GM18520 (cell line): ENCODE measurements at regions not wholly inside any gene's neighbourhood (a gene's known extent, or its start where the extent isn't known, plus 50 kb on each side); places are given as distances from the start of the nearest gene placed in this dataset.
"Not testable (repeated sequence)": the region's sequence is repeated elsewhere in the genome, so short reads cannot be mapped to it uniquely, and the experiment has no call there.

ENCODE experiments used
- ATAC-seq: cut with Tn5 transposase; IDR thresholded peaks from one replicate; pipeline ENCODE4 v1.9.1; 2021; ENCODE audit not compliant: unreplicated experiment

- no peak for ATAC-seq
These were observed 1168.4 kb downstream of the FSCB start for GRCh38 chr14:43338713-43339112.

- ATAC-seq: no peak
These were observed 1170.7 kb downstream of the FSCB start for GRCh38 chr14:43336351-43336750.

- ATAC-seq: not testable (repeated sequence)
These were observed 1180.3 kb downstream of the FSCB start for GRCh38 chr14:43326501-43327407.

GRCh38 chr14:43316427-43316826 is 1190.7 kb downstream of the FSCB start:
- ATAC-seq: no peak

GRCh38 chr14:43313719-43314118 is 1193.4 kb downstream of the FSCB start:
- no peak for ATAC-seq

- no peak for ATAC-seq
These were observed 1198.5 kb downstream of the FSCB start for GRCh38 chr14:43308421-43309110.

GRCh38 chr14:43307836-43308235 is 1199.2 kb downstream of the FSCB start:
- ATAC-seq: no peak

GRCh38 chr14:43306053-43306452 is 1201.0 kb downstream of the FSCB start:
- ATAC-seq: no peak

GRCh38 chr14:43297794-43298193 is 1209.3 kb downstream of the FSCB start:
- no peak for ATAC-seq

- ATAC-seq: not testable (repeated sequence)
These were observed 1211.0 kb downstream of the FSCB start for GRCh38 chr14:43296061-43296460.

GRCh38 chr14:43285575-43285974 is 1221.5 kb downstream of the FSCB start:
- no peak for ATAC-seq

GRCh38 chr14:43260056-43260455 is 1247.0 kb downstream of the FSCB start:
- no peak for ATAC-seq

GRCh38 chr14:43258396-43258795 is 1248.7 kb downstream of the FSCB start:
- ATAC-seq: no peak

- not testable (repeated sequence) for ATAC-seq
These were observed 1250.1 kb downstream of the FSCB start for GRCh38 chr14:43256996-43257395.

- no peak for ATAC-seq
These were observed 1254.2 kb downstream of the FSCB start for GRCh38 chr14:43252866-43253265.

GRCh38 chr14:43249591-43249990 is 1257.5 kb downstream of the FSCB start:
- ATAC-seq: no peak

- no peak for ATAC-seq
These were observed 1258.0 kb downstream of the FSCB start for GRCh38 chr14:43249116-43249515.

- ATAC-seq: no peak
These were observed 1259.2 kb downstream of the FSCB start for GRCh38 chr14:43247877-43248276.

- ATAC-seq: no peak
These were observed 1262.9 kb downstream of the FSCB start for GRCh38 chr14:43244142-43244625.

- no peak for ATAC-seq
These were observed 1263.9 kb downstream of the FSCB start for GRCh38 chr14:43243168-43243567.

- ATAC-seq: no peak
These were observed 1274.8 kb downstream of the FSCB start for GRCh38 chr14:43232261-43232660.

GRCh38 chr14:43215524-43215923 is 1291.6 kb downstream of the FSCB start:
- no peak for ATAC-seq
